ENCODE measurements at regions not wholly inside any gene's neighbourhood (a gene's known extent, or its start where the extent isn't known, plus 50 kb on each side); places are given as distances from the start of the nearest gene placed in this dataset.

GRCh38 chr22:48352086-48352911 is 1475.4 kb downstream of the BRD1 start:
- DNase-seq (ENCODE audit: low spot score) = no peak

GRCh38 chr22:48351376-48352085 is 1476.1 kb downstream of the BRD1 start:
- no peak for DNase-seq (ENCODE audit: low spot score)

- no peak for DNase-seq (ENCODE audit: low spot score)
Measured at GRCh38 chr22:48350456-48350855, 1477.2 kb downstream of the BRD1 start.

- DNase-seq (ENCODE audit: low spot score) = no peak
Measured at GRCh38 chr22:48348855-48349254, 1478.8 kb downstream of the BRD1 start.

GRCh38 chr22:48347311-48347710 is 1480.4 kb downstream of the BRD1 start:
- no peak for DNase-seq (ENCODE audit: low spot score)

GRCh38 chr22:48346911-48347310 is 1480.8 kb downstream of the BRD1 start:
- no peak for DNase-seq (ENCODE audit: low spot score)

- no peak for DNase-seq (ENCODE audit: low spot score)
Measured at GRCh38 chr22:48346311-48346710, 1481.4 kb downstream of the BRD1 start.

- no peak for DNase-seq (ENCODE audit: low spot score)
Measured at GRCh38 chr22:48345631-48346030, 1482.0 kb downstream of the BRD1 start.

- DNase-seq (ENCODE audit: low spot score) = no peak
Measured at GRCh38 chr22:48343461-48343860, 1484.2 kb downstream of the BRD1 start.

- no peak for DNase-seq (ENCODE audit: low spot score)
Measured at GRCh38 chr22:48342732-48343131, 1484.9 kb downstream of the BRD1 start.

- DNase-seq (ENCODE audit: low spot score) = no peak
Measured at GRCh38 chr22:48342016-48342415, 1485.7 kb downstream of the BRD1 start.

GRCh38 chr22:48340727-48341709 is 1486.7 kb downstream of the BRD1 start:
- DNase-seq (ENCODE audit: low spot score) = no peak

- DNase-seq (ENCODE audit: low spot score) = no peak
Measured at GRCh38 chr22:48340191-48340590, 1487.5 kb downstream of the BRD1 start.

- DNase-seq (ENCODE audit: low spot score) = no peak
Measured at GRCh38 chr22:48338793-48339705, 1488.6 kb downstream of the BRD1 start.

GRCh38 chr22:48337957-48338792 is 1489.5 kb downstream of the BRD1 start:
- DNase-seq (ENCODE audit: low spot score) = no peak

GRCh38 chr22:48336339-48337060 is 1491.2 kb downstream of the BRD1 start:
- no peak for DNase-seq (ENCODE audit: low spot score)

GRCh38 chr22:48335442-48336139 is 1492.1 kb downstream of the BRD1 start:
- no peak for DNase-seq (ENCODE audit: low spot score)

- DNase-seq (ENCODE audit: low spot score) = no peak
Measured at GRCh38 chr22:48334971-48335370, 1492.7 kb downstream of the BRD1 start.

Measured in umbilical cord (tissue), 1 donor.